HEK293 (cell line): ENCODE measurements at regions not wholly inside any gene's neighbourhood (a gene's known extent, or its start where the extent isn't known, plus 50 kb on each side); places are given as distances from the start of the nearest gene placed in this dataset.

ENCODE experiments used
- CTCF ChIP-seq: fragments of 450-650 bp; formaldehyde crosslinking; IDR thresholded peaks from 2 replicates; pipeline ENCODE4 v1.5.1; 2016; ENCODE audit warnings: missing biosample characterization, missing genetic modification characterization
- RBAK ChIP-seq: fragments of 450-650 bp; formaldehyde crosslinking; IDR thresholded peaks from 2 replicates; pipeline ENCODE4 v1.5.1; 2016; ENCODE audit warnings: missing biosample characterization, missing genetic modification characterization
- SCRT1 ChIP-seq: fragments of 450-650 bp; formaldehyde crosslinking; IDR thresholded peaks from 2 replicates; pipeline ENCODE4 v1.5.1; 2016; ENCODE audit warnings: missing biosample characterization, missing genetic modification characterization, borderline replicate concordance
- ZBTB10 ChIP-seq: fragments of 450-650 bp; formaldehyde crosslinking; IDR thresholded peaks from 2 replicates; pipeline ENCODE4 v1.5.1; 2016; ENCODE audit warnings: missing biosample characterization, missing genetic modification characterization

GRCh38 chr10:43912469-43912868 lies 263.8 kb upstream of the ZNF32 start:
- TF ChIP-seq CTCF: no peak
- TF ChIP-seq ZBTB10: no peak
- TF ChIP-seq SCRT1 (tag by site-specific recombination): no peak
- TF ChIP-seq RBAK (tag by site-specific recombination): no peak
